SU-DHL-6 (cell line): ENCODE measurements at regions not wholly inside any gene's neighbourhood (a gene's known extent, or its start where the extent isn't known, plus 50 kb on each side); places are given as distances from the start of the nearest gene placed in this dataset.

ENCODE experiments used
- EZH2phosphoT487 ChIP-seq: fragments of 200-600 bp; sonication (generic), shearing (Covaris generic); conservative IDR thresholded peaks from 2 replicates; pipeline ENCODE4 v1.6.1; 2018; ENCODE audit warnings: mild to moderate bottlenecking, antibody characterized with exemption, low read length, moderate library complexity, mixed read lengths
- TF ChIP-seq, protein P1 (sequence below): fragments of 200-600 bp; sonication (generic); IDR thresholded peaks from one replicate; pipeline ENCODE4 v1.5.1; 2017; ENCODE audit warnings: antibody characterized with exemption, mild to moderate bottlenecking, low read length, moderate library complexity; ENCODE audit not compliant: insufficient read depth, poor library complexity, severe bottlenecking

DNA sequence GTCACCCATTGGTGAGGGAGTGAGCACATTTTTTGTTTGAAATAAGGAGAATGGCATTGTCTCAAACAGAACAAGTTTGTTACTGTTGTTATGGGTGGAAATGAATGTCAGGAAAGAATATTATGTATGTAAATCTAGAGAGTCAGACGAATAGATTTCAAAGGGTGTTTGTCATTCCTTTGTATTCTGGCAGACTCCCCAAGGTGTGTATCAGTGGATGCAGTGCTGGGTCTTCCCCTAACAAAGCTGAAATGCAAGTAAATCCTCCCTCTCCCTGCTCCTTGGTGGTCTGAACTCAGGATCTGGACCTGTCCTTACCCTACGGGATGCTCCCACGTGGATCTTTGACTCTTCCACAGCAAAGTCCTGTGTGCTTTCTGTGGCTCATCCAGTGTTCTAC is 139.5 kb upstream of the ZNF516 start:
- TF ChIP-seq, protein P1, sequence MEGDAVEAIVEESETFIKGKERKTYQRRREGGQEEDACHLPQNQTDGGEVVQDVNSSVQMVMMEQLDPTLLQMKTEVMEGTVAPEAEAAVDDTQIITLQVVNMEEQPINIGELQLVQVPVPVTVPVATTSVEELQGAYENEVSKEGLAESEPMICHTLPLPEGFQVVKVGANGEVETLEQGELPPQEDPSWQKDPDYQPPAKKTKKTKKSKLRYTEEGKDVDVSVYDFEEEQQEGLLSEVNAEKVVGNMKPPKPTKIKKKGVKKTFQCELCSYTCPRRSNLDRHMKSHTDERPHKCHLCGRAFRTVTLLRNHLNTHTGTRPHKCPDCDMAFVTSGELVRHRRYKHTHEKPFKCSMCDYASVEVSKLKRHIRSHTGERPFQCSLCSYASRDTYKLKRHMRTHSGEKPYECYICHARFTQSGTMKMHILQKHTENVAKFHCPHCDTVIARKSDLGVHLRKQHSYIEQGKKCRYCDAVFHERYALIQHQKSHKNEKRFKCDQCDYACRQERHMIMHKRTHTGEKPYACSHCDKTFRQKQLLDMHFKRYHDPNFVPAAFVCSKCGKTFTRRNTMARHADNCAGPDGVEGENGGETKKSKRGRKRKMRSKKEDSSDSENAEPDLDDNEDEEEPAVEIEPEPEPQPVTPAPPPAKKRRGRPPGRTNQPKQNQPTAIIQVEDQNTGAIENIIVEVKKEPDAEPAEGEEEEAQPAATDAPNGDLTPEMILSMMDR: no peak
- TF ChIP-seq EZH2phosphoT487: no peak
